K562 (cell line): ENCODE measurements at regions not wholly inside any gene's neighbourhood (a gene's known extent, or its start where the extent isn't known, plus 50 kb on each side); places are given as distances from the start of the nearest gene placed in this dataset.

Experiments used
- ATAC-seq: fragments of 200-7000 bp; cut with Tn5 transposase; 3 replicates; pipeline ENCODE4 v1.9.1; 2020; ENCODE audit warnings: moderate library complexity
- BruUV-seq: library from RNA; stranded (reverse); fragments of 400-500 nt; replicated peaks from 2 replicates; lab custom pipeline; 2021; lab: Mats Ljungman, UMichigan
- CTCF ChIA-PET: fragments of 300-600 bp; formaldehyde crosslinking; extraction: SDS; loops from one replicate; lab custom pipeline; 2021; ENCODE audit warnings: low intra/inter-chr PET ratio; lab: Yijun Ruan, JAX
- POLR2A ChIA-PET: fragments of 300-600, 350-650 bp; sonication (Branson Sonifier 250); formaldehyde crosslinking; extraction: SDS; loops from one replicate; lab custom pipeline; 2021; ENCODE audit warnings: antibody characterized with exemption, inconsistent platforms; lab: Yijun Ruan, JAX
- DNase-seq, 4 experiments: peaks; one replicate each; pipeline versions ENCODE4 v3.0.0 to v3.0.0-alpha.2; 2011 to 2018; ENCODE audit warnings: low spot score in 3 of 4, mixed read lengths in 3 of 4; ENCODE audit errors: extremely low read depth in 1 of 4
- FAIRE-seq: peaks from 2 replicates; lab custom pipeline; 2011; peaks lifted over from hg19 to GRCh38; lab: Jason Lieb, UNC
- H2AFZ ChIP-seq: 2 replicates; pipeline ENCODE4 v1.6.0; 2011; ENCODE audit warnings: low read depth, low read length, control low read depth, inconsistent platforms
- H3K27ac ChIP-seq: fragments of 200-600 bp; 3 replicates; pipeline ENCODE4 v1.8.0; 2011; ENCODE audit warnings: low read depth, mild to moderate bottlenecking, control low read depth, inconsistent platforms, low read length, moderate library complexity, mixed read lengths; ENCODE audit errors: extremely low read depth
- H3K27me3 ChIP-seq, 2 experiments: fragments of 300-600 bp in 1 of 2; 2 replicates in 1 of 2; 3 replicates in 1 of 2; pipeline versions ENCODE4 v1.6.0 to v1.8.0; 2011; ENCODE audit warnings: inconsistent platforms in 2 of 2, low read length in 2 of 2, mild to moderate bottlenecking in 1 of 2, mixed read lengths in 1 of 2, moderate library complexity in 1 of 2; ENCODE audit not compliant: control insufficient read depth in 2 of 2, insufficient read depth in 2 of 2
- H3K36me3 ChIP-seq: fragments of 300-600 bp; 3 replicates; pipeline ENCODE4 v1.8.0; 2011; ENCODE audit warnings: mild to moderate bottlenecking, low read length, inconsistent platforms; ENCODE audit not compliant: control insufficient read depth, insufficient read depth
- H3K4me1 ChIP-seq, 2 experiments: fragments of 200-600 bp in 1 of 2; replicated peaks in 1 of 2; 2 replicates in 1 of 2; 3 replicates in 1 of 2; pipeline versions ENCODE4 v1.5.1 to v1.8.0; 2011; ENCODE audit warnings: inconsistent platforms in 2 of 2, low read length in 2 of 2, mild to moderate bottlenecking in 1 of 2, mixed read lengths in 1 of 2, moderate library complexity in 1 of 2; ENCODE audit not compliant: control insufficient read depth in 2 of 2, insufficient read depth in 2 of 2
- H3K4me2 ChIP-seq: 2 replicates; pipeline ENCODE4 v1.6.1; 2011; ENCODE audit warnings: low read length, control low read depth, inconsistent platforms, mixed read lengths; ENCODE audit not compliant: insufficient read depth
- H3K4me3 ChIP-seq: fragments of 200-600 bp; sonication (generic), shearing (Covaris generic); 2 replicates; pipeline ENCODE4 v1.5.1; 2016; ENCODE audit warnings: control low read depth, inconsistent platforms
- H3K79me2 ChIP-seq: fragments of 200-600 bp; 3 replicates; pipeline ENCODE4 v1.8.0; 2011; ENCODE audit warnings: low read length, inconsistent platforms; ENCODE audit not compliant: control insufficient read depth, insufficient read depth
- H3K9ac ChIP-seq, 2 experiments: 2 replicates each; pipeline versions ENCODE4 v1.6.0 to v1.6.1; 2011; ENCODE audit warnings: low read depth in 2 of 2, low read length in 2 of 2, control low read depth in 1 of 2, inconsistent platforms in 1 of 2, mild to moderate bottlenecking in 1 of 2, mixed read lengths in 1 of 2; ENCODE audit not compliant: insufficient read depth in 1 of 2
- H3K9me1 ChIP-seq: one replicate; pipeline ENCODE4 v1.6.0; 2011; ENCODE audit warnings: inconsistent platforms, mild to moderate bottlenecking, low read length, moderate library complexity; ENCODE audit not compliant: control insufficient read depth, insufficient read depth
- H3K9me3 ChIP-seq: replicated peaks from 2 replicates; pipeline ENCODE4 v1.5.1; 2011; ENCODE audit warnings: low read depth, low read length, inconsistent platforms; ENCODE audit not compliant: control insufficient read depth, insufficient read depth
- H4K20me1 ChIP-seq: replicated peaks from 2 replicates; pipeline ENCODE4 v1.6.1; 2011; ENCODE audit warnings: low read length, inconsistent platforms, mixed read lengths; ENCODE audit not compliant: control insufficient read depth, insufficient read depth
- ARHGAP35 ChIP-seq: fragments of 450-650 bp; IDR thresholded peaks from 2 replicates; pipeline ENCODE4 v1.6.1; 2018; ENCODE audit not compliant: partially characterized antibody
- CHD2 ChIP-seq: IDR thresholded peaks from 2 replicates; pipeline ENCODE4 v1.6.1; 2011; ENCODE audit warnings: low read depth, low read length
- EGR1 ChIP-seq: fragments of 450-650 bp; conservative IDR thresholded peaks from 2 replicates; pipeline ENCODE4 v1.6.1; 2017; ENCODE audit warnings: mild to moderate bottlenecking
- GATAD2A ChIP-seq: fragments of 450-650 bp; IDR thresholded peaks from 2 replicates; pipeline ENCODE4 v1.6.1; 2017
- KAT2B ChIP-seq: IDR thresholded peaks from one replicate; pipeline ENCODE4 v1.6.1; 2012; ENCODE audit warnings: low read depth, mild to moderate bottlenecking, control low read depth, inconsistent platforms, low read length, moderate library complexity
- NCOA2 ChIP-seq, 2 experiments: fragments of 450-650 bp; IDR thresholded peaks; 2 replicates each; pipeline ENCODE4 v1.6.1; 2018; ENCODE audit warnings: mild to moderate bottlenecking in 2 of 2, moderate library complexity in 1 of 2; ENCODE audit not compliant: partially characterized antibody in 2 of 2
- PHF8 ChIP-seq: fragments of 200-600 bp; sonication (generic); IDR thresholded peaks from 2 replicates; pipeline ENCODE4 v1.6.1; 2012; ENCODE audit warnings: mixed run types, mild to moderate bottlenecking, inconsistent platforms, low read length, moderate library complexity, borderline replicate concordance
- RAD51 ChIP-seq: fragments of 450-650 bp; IDR thresholded peaks from 2 replicates; pipeline ENCODE4 v1.7.1; 2016; ENCODE audit warnings: low read depth, mild to moderate bottlenecking, borderline replicate concordance
- RBM25 ChIP-seq: fragments of 200-400 bp; formaldehyde crosslinking; IDR thresholded peaks from 2 replicates; pipeline ENCODE4 v1.6.1; 2018; ENCODE audit warnings: low read length, low read depth, moderate library complexity; ENCODE audit not compliant: severe bottlenecking
- SIN3B ChIP-seq: fragments of 450-650 bp; IDR thresholded peaks from 2 replicates; pipeline ENCODE4 v1.6.1; 2017; ENCODE audit warnings: low read depth, mild to moderate bottlenecking, moderate library complexity
- SRSF3 ChIP-seq: fragments of 200-400 bp; formaldehyde crosslinking; IDR thresholded peaks from 2 replicates; pipeline ENCODE4 v1.6.1; 2016; ENCODE audit warnings: mild to moderate bottlenecking, low read length, moderate library complexity; ENCODE audit not compliant: insufficient read depth
- U2AF1 ChIP-seq: fragments of 200-400 bp; formaldehyde crosslinking; optimal IDR thresholded peaks from 2 replicates; pipeline ENCODE3; 2017; ENCODE audit warnings: mild to moderate bottlenecking, low read depth, low read length, moderate library complexity
- ZNF354B ChIP-seq: fragments of 250-450 bp; sonication (Bioruptor Pico); IDR thresholded peaks from 2 replicates; pipeline ENCODE4 v1.4.0; 2020
- ZNF41 ChIP-seq: fragments of 250-450 bp; sonication (Bioruptor Pico); conservative IDR thresholded peaks from 2 replicates; pipeline ENCODE4 v1.4.0; 2020; ENCODE audit warnings: mild to moderate bottlenecking
- WGBS: fragments of 100-300 bp; shearing (Covaris generic); methylation state at CpG from one replicate; pipeline ENCODE4 v1.1.6; 2016; ENCODE audit warnings: low coverage, mixed read lengths; ENCODE audit not compliant: insufficient coverage; ENCODE audit errors: missing lambda C conversion rate; 5-methylcytosine and 5-hydroxymethylcytosine counted together
- in situ Hi-C: fragments of 300-500 bp; cut with MboI; formaldehyde crosslinking; loops from 4 replicates; pipeline ENCODE4 v1.15.0; 2018; ENCODE audit warnings: inconsistent platforms, mixed read lengths
- intact Hi-C: fragments of 100-400 bp; cut with micrococcal nuclease; formaldehyde crosslinking; loops from 2 replicates; pipeline ENCODE4 v1.14.2; 2022
- TF ChIP-seq, protein P1 (sequence below): sonication (generic); formaldehyde crosslinking; IDR thresholded peaks from 2 replicates; pipeline ENCODE4 v1.8.0; 2022; ENCODE audit warnings: missing genetic modification reagents, mild to moderate bottlenecking, moderate library complexity, borderline replicate concordance
- TF ChIP-seq, protein P2 (sequence below): fragments of 450-650 bp; formaldehyde crosslinking; IDR thresholded peaks from 2 replicates; pipeline ENCODE4 v1.4.0; 2020; ENCODE audit warnings: mild to moderate bottlenecking, moderate library complexity
- TF ChIP-seq, protein P3 (sequence below): sonication (generic); formaldehyde crosslinking; IDR thresholded peaks from 2 replicates; pipeline ENCODE4 v1.8.0; 2023; ENCODE audit warnings: mild to moderate bottlenecking, missing genetic modification reagents
- TF ChIP-seq, protein P4 (sequence below): fragments of 250-450 bp; sonication (Bioruptor Pico); IDR thresholded peaks from 2 replicates; pipeline ENCODE4 v1.5.0; 2021
- TF ChIP-seq, protein P5 (sequence below): fragments of 450-650 bp; IDR thresholded peaks from 2 replicates; pipeline ENCODE4 v1.6.1; 2017; ENCODE audit warnings: mild to moderate bottlenecking, moderate library complexity

DNA sequence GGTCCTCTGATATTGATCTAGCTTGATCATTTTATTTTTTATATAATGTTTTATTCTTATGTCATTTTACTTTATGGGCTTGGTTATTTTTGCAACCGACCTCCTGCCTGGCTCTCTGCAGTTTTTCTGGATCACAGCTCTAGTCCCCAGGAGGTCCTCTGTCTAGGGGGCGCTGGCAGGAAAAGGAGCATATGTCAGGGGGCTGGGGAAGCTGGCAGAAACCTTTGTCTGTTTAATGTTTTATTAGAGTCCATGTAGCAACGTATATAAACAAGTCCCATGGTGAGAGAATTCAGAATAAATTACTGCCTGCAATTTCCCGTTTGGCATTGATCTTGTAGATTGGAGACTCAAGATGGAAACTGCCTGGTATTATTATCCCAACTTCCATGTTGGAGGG is 133.5 kb upstream of the ZBED5 start:
- H4K20me1 ChIP-seq: no peaks in the 10 kb centered on the region
- H2AFZ ChIP-seq: no peak overlapping the region
- DNase-seq (no peak), FAIRE-seq (no peak), ATAC-seq (no peak)
- no TSS peak for BruUV-seq
- H3K79me2 ChIP-seq: no peaks in the 10 kb centered on the region
- intact Hi-C loops: no loop called here
- peaks cover 14 to 16% of the 10 kb centered on the region in 2 experiments for H3K4me1 ChIP-seq
- WGBS: 53% methylated on average over 4 of the region's 4 CpGs
- H3K36me3 ChIP-seq: no peaks in the 10 kb centered on the region
- H3K9ac ChIP-seq: no peak overlapping the region
- H3K27ac ChIP-seq: no peak overlapping the region
- POLR2A ChIA-PET: interaction anchor here (0.6 to 0.8 kb wide), 3 partner anchors 22 to 207 kb away, joined by 3 read pairs; no protein-coding TSS in a partner anchor
- no peaks in the 10 kb centered on the region for H3K27me3 ChIP-seq
- CTCF ChIA-PET: no interaction called here
- no peaks in the 10 kb centered on the region for H3K9me3 ChIP-seq
- no peaks in the 10 kb centered on the region for H3K9me1 ChIP-seq
- no peak overlapping the region for H3K4me3 ChIP-seq
- H3K4me2 ChIP-seq: no peak overlapping the region
- in situ Hi-C loops: no loop called here
- TF ChIP-seq ARHGAP35 (no peak), CHD2 (no peak), RBM25 (no peak), GATAD2A (no peak), RAD51 (no peak), NCOA2 (IDR thresholded peaks at IDR 0.05; ENCODE audit: partially characterized antibody in 2 of 2) (no peak), SRSF3 (no peak), KAT2B (no peak), U2AF1 (no peak), SIN3B (no peak), ZNF41 (CRISPR knock-in tag) (no peak), EGR1 (no peak), ZNF354B (CRISPR knock-in tag) (no peak), PHF8 (no peak)
- TF ChIP-seq, protein P1, sequence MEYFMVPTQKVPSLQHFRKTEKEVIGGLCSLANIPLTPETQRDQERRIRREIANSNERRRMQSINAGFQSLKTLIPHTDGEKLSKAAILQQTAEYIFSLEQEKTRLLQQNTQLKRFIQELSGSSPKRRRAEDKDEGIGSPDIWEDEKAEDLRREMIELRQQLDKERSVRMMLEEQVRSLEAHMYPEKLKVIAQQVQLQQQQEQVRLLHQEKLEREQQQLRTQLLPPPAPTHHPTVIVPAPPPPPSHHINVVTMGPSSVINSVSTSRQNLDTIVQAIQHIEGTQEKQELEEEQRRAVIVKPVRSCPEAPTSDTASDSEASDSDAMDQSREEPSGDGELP (CRISPR knock-in tag): no peak
- TF ChIP-seq, protein P2, sequence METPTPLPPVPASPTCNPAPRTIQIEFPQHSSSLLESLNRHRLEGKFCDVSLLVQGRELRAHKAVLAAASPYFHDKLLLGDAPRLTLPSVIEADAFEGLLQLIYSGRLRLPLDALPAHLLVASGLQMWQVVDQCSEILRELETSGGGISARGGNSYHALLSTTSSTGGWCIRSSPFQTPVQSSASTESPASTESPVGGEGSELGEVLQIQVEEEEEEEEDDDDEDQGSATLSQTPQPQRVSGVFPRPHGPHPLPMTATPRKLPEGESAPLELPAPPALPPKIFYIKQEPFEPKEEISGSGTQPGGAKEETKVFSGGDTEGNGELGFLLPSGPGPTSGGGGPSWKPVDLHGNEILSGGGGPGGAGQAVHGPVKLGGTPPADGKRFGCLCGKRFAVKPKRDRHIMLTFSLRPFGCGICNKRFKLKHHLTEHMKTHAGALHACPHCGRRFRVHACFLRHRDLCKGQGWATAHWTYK (CRISPR knock-in tag): no peak
- TF ChIP-seq, protein P3, sequence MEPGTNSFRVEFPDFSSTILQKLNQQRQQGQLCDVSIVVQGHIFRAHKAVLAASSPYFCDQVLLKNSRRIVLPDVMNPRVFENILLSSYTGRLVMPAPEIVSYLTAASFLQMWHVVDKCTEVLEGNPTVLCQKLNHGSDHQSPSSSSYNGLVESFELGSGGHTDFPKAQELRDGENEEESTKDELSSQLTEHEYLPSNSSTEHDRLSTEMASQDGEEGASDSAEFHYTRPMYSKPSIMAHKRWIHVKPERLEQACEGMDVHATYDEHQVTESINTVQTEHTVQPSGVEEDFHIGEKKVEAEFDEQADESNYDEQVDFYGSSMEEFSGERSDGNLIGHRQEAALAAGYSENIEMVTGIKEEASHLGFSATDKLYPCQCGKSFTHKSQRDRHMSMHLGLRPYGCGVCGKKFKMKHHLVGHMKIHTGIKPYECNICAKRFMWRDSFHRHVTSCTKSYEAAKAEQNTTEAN (CRISPR knock-in tag): no peak
- TF ChIP-seq, protein P4, sequence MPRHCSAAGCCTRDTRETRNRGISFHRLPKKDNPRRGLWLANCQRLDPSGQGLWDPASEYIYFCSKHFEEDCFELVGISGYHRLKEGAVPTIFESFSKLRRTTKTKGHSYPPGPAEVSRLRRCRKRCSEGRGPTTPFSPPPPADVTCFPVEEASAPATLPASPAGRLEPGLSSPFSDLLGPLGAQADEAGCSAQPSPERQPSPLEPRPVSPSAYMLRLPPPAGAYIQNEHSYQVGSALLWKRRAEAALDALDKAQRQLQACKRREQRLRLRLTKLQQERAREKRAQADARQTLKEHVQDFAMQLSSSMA (CRISPR knock-in tag): no peak
- TF ChIP-seq, protein P5, sequence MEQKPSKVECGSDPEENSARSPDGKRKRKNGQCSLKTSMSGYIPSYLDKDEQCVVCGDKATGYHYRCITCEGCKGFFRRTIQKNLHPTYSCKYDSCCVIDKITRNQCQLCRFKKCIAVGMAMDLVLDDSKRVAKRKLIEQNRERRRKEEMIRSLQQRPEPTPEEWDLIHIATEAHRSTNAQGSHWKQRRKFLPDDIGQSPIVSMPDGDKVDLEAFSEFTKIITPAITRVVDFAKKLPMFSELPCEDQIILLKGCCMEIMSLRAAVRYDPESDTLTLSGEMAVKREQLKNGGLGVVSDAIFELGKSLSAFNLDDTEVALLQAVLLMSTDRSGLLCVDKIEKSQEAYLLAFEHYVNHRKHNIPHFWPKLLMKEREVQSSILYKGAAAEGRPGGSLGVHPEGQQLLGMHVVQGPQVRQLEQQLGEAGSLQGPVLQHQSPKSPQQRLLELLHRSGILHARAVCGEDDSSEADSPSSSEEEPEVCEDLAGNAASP: no peak
